ENCODE measurements at regions not wholly inside any gene's neighbourhood (a gene's known extent, or its start where the extent isn't known, plus 50 kb on each side); places are given as distances from the start of the nearest gene placed in this dataset.
A peak's percentile ranks its signal among the peaks of the same experiment; 100 is the strongest.

GRCh38 chr2:223522796-223523195, 79.4 kb downstream of the SCG2 start:
- DNase-seq (ENCODE audit: low spot score) = no peak

GRCh38 chr2:223523551-223524001, 78.6 kb downstream of the SCG2 start:
- no peak for DNase-seq (ENCODE audit: low spot score)

DNA sequence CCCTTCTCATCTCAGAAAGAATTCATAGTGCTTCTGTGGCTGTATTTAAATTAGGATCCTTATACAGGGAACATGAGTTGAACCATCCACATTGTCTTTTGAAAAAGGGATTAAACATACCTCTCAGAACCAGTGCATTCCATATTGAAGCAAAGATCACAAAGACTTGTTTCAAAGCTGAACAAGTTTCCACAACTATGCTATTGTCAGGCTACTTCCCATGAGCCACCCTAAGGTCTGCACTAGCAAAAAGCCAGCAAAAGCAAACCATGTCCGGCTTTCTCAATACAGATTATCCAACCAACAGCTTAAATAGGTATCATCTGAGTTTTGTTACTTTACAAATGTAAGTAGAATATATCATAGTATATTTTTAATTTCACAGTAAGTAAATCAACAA, 78.1 kb downstream of the SCG2 start:
- no peak for DNase-seq (ENCODE audit: low spot score)

GRCh38 chr2:223526106-223526505, 76.1 kb downstream of the SCG2 start:
- DNase-seq (ENCODE audit: low spot score) = no peak

DNA sequence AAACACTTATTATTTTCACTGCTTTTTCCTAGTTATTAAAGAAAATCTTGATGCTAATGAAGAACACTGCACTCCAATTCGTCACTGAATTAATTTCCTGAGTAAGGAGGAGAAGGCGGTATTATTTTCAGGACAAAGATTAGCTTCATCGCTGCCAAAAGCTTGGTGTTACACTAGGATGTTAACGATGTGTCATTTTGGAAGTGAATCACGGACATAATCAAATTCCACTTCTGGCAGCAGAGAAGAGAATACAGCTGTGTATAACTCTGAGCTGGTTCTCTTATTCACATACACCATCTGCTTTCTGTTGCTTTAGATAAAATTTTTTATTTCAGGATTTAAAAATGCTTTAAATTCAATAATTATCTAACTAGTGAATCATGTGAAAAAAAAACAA, 74.1 kb downstream of the SCG2 start:
- DNase-seq (ENCODE audit: low spot score) = peak; percentile 41

- DNase-seq (ENCODE audit: low spot score) = no peak
Measured at GRCh38 chr2:223529696-223530095, 72.5 kb downstream of the SCG2 start.

GRCh38 chr2:223530811-223531210, 71.3 kb downstream of the SCG2 start:
- no peak for DNase-seq (ENCODE audit: low spot score)

DNA sequence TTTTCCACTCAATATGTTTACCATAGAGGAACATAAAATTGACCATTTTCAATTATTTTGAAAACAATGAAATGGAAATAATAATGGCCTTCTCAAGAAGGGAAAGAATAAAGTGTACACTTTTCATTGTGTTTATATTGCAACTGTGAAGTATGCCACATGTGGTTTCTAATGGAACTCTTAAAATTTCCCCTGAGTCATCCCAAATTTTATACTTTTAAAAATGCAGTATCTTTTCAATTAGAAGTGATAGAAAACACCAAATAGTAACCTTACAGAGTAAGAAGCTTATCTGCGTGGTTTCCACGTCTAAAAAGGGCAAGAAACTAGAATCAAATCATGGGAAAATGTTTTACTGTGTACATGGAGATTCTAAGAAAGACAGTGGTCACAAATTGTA, 70.0 kb downstream of the SCG2 start:
- no peak for DNase-seq (ENCODE audit: low spot score)

DNA sequence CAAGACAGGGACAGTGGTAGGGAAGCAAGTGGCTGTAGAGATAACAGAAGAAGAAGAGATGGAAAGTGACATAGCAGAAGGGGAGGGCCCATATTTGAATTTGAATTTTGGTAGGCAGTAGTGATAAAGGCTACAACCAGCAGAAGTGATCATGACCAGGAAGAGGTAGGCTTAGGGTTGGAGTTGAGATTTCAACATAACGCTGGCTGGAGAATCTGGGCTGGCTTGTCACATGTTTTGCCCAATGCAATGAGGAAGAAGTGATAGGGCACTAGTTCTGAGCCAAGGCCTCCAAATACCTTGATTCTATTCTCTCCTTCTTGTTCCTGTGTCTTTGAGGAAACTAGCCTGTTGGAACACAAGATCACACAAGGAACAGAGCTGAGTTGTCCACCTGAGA, 69.4 kb downstream of the SCG2 start:
- DNase-seq (ENCODE audit: low spot score) = no peak

GRCh38 chr2:223536546-223536945, 65.6 kb downstream of the SCG2 start:
- no peak for DNase-seq (ENCODE audit: low spot score)

DNA sequence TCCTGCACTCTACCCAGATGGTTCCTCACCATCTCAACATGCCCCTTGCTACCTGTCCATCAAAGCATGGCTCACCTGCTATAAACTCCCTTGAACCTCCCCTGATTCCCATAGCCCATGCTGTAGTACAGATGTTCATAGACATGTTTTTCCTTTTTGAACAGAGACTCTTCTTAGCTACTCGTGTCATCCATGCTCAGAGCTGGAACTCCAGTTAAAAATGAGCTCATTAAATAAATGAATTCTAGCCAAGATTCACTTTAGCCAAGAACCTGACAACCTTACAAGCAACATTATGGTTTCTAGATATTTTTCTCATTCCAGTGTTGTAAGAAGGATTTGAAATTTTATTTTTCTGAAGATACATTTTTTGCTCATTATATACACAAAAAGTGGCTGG, 65.0 kb downstream of the SCG2 start:
- DNase-seq (ENCODE audit: low spot score) = no peak

DNA sequence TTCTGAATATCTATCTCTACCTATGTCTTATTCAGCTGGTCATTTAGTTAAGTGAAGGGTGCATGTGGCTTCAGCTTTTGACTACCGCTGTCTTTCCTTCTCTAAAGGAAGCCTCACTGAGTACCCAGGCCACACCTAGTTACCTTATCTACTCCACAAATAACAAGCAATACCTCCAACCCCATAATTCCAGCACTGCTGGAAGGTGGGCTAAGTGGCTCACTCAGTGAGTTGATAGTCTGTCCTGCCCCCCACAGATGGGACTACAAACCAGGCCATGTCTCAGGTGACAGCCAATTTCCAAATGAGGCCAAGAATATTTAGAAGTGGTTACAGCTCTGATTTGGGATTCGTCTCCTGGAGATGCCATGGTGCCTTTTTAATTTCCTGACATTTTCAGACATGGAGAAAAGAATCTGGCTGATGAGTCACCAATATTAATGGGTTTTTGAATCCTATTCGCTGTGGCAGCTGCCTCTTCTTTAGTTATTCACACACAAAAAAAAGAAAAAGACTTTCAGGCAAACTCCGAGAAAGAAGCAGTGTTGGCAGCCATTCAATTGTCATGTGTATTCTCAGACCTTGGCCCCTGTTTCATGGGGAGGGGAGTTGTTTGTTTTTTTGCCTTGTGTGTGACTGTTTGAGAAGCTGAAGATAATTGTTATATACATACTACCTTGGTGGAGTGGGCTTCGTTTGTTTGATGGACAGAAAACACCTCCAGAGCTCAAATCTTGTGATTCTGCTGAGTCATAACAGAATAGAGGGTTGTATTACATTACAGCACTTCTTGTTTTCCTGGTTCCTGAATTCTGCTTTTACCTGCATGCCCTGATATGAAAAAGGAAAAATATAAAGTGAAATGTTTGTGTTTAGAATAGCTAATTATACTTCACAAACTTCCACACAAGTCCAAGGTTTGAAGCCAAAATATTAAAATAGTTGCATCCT, 64.2 kb downstream of the SCG2 start:
- no peak for DNase-seq (ENCODE audit: low spot score)

- no peak for DNase-seq (ENCODE audit: low spot score)
Measured at GRCh38 chr2:223538920-223539440, 63.2 kb downstream of the SCG2 start.

DNA sequence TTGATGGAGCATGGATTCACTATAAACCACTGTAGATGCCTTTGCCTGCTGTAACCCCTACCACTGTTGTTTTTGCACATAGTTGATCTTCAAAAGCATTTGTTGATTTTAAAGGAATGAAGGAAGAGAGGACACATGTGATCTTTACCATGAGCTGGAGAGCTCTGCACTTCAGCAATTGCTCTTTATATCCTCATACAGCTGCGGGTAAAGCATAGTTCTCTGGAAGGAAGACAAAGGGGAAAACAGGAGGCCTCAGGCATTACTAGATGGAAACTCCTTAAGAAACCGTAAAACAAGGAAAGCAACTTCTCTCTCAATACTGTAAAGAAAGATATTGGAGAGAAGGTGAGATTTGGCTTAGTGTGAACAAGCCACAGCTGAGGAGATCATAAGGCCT, 60.6 kb downstream of the SCG2 start:
- no peak for DNase-seq (ENCODE audit: low spot score)

DNA sequence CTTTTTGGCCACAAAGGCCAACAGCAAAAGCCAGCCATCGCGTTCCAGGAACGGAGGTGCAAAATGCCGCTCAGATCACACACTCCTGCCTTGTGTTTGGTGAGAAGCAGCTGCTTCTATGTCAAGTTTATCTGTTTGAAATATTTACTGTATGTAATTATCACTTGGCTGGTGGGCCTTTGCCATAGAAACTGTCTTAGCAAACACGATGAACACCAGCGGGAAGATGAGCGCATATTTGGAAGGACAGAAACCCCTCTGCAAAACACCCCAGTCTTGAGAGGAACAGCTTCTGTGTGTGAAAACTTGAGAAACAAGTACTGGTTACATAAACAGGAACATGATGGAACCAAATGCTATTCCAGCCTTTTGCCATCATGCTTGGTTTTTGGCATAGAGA, 59.7 kb downstream of the SCG2 start:
- DNase-seq (ENCODE audit: low spot score) = no peak

GRCh38 chr2:223545406-223545805, 56.8 kb downstream of the SCG2 start:
- no peak for DNase-seq (ENCODE audit: low spot score)

- no peak for DNase-seq (ENCODE audit: low spot score)
Measured at GRCh38 chr2:223545830-223546229, 56.3 kb downstream of the SCG2 start.

Measured in AG08395 (cell line).